SK-N-SH (cell line): ENCODE measurements at regions not wholly inside any gene's neighbourhood (a gene's known extent, or its start where the extent isn't known, plus 50 kb on each side); places are given as distances from the start of the nearest gene placed in this dataset.

Source experiments
- CHD2 ChIP-seq: fragments of 150-350 bp; IDR thresholded peaks from 2 replicates; pipeline ENCODE4 v1.6.1; 2018; ENCODE audit warnings: low read length; ENCODE audit not compliant: partially characterized antibody
- FOXJ3 ChIP-seq: sonication (generic); formaldehyde crosslinking; IDR thresholded peaks from 2 replicates; pipeline ENCODE4 v1.5.1; 2020; ENCODE audit warnings: mild to moderate bottlenecking, missing genetic modification reagents
- JUND ChIP-seq: IDR thresholded peaks from 2 replicates; pipeline ENCODE4 v1.4.0; 2012
- MXI1 ChIP-seq: IDR thresholded peaks from 2 replicates; pipeline ENCODE4 v1.6.1; 2012; ENCODE audit warnings: mild to moderate bottlenecking, low read depth, low read length, improper control_type of control experiment
- POLR2AphosphoS5 ChIP-seq: IDR thresholded peaks from 2 replicates; pipeline ENCODE4 v1.6.1; 2012; ENCODE audit warnings: low read depth, low read length
- RCOR1 ChIP-seq: fragments of 150-350 bp; IDR thresholded peaks from 2 replicates; pipeline ENCODE4 v1.6.1; 2017; ENCODE audit warnings: antibody characterized with exemption, low read length
- SMC3 ChIP-seq: IDR thresholded peaks from 2 replicates; pipeline ENCODE4 v1.6.1; 2012; ENCODE audit warnings: low read depth, low read length, improper control_type of control experiment
- TAF1 ChIP-seq: IDR thresholded peaks from 2 replicates; pipeline ENCODE4 v1.6.1; 2012; ENCODE audit warnings: low read depth, mild to moderate bottlenecking, low read length, moderate library complexity, borderline replicate concordance
- YY1 ChIP-seq: IDR thresholded peaks from 2 replicates; pipeline ENCODE4 v1.4.0; 2012; ENCODE audit warnings: low read depth, mild to moderate bottlenecking
- TF ChIP-seq, protein P1 (sequence below): fragments of 200-600 bp; sonication (generic); IDR thresholded peaks from 2 replicates; pipeline ENCODE4 v1.6.1; 2017; ENCODE audit warnings: antibody characterized with exemption, mild to moderate bottlenecking, moderate library complexity
- TF ChIP-seq, protein P2 (sequence below): IDR thresholded peaks from 2 replicates; pipeline ENCODE4; 2012
- TF ChIP-seq, protein P3 (sequence below): fragments of 150-350 bp; IDR thresholded peaks from 2 replicates; pipeline ENCODE4 v1.6.1; 2017; ENCODE audit warnings: antibody characterized with exemption, low read length, low read depth, borderline replicate concordance
- TF ChIP-seq, protein P4 (sequence below): IDR thresholded peaks from 2 replicates; pipeline ENCODE4 v1.4.0; 2012; ENCODE audit warnings: low read depth, borderline replicate concordance

DNA sequence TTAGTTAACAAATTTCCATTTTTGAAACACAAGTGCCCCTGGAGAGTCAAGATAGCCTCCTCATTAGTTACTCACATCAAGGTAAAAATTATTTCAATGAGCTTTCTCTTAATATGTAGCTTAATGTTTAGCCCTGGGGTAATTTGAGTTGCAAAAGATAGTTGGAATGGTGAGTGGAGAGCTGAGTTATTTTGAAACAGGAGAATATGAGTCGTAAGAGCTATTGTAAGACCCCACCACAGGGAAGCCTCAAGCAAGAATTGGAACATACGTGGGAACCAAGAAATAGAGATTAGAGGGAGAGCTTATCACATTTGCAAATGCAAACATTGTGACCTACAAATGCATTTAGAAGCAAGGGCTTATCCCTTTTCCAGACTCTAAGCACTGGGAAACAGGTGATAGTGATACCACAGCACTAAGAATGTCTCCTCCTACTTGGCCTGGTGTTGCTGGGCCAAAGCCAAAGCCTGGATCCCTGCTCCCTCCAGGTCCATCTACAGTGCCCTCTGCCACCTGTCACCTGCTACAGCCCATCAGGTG, 635.1 kb downstream of the PTPRC start:
- TF ChIP-seq, protein P1, sequence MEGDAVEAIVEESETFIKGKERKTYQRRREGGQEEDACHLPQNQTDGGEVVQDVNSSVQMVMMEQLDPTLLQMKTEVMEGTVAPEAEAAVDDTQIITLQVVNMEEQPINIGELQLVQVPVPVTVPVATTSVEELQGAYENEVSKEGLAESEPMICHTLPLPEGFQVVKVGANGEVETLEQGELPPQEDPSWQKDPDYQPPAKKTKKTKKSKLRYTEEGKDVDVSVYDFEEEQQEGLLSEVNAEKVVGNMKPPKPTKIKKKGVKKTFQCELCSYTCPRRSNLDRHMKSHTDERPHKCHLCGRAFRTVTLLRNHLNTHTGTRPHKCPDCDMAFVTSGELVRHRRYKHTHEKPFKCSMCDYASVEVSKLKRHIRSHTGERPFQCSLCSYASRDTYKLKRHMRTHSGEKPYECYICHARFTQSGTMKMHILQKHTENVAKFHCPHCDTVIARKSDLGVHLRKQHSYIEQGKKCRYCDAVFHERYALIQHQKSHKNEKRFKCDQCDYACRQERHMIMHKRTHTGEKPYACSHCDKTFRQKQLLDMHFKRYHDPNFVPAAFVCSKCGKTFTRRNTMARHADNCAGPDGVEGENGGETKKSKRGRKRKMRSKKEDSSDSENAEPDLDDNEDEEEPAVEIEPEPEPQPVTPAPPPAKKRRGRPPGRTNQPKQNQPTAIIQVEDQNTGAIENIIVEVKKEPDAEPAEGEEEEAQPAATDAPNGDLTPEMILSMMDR, result no peak
- TF ChIP-seq FOXJ3 (CRISPR knock-in tag) (no peak), RCOR1 (no peak), TAF1 (no peak), POLR2AphosphoS5 (no peak), SMC3 (no peak), MXI1 (no peak), JUND (no peak), YY1 (no peak), CHD2 (no peak)
- TF ChIP-seq, protein P2, sequence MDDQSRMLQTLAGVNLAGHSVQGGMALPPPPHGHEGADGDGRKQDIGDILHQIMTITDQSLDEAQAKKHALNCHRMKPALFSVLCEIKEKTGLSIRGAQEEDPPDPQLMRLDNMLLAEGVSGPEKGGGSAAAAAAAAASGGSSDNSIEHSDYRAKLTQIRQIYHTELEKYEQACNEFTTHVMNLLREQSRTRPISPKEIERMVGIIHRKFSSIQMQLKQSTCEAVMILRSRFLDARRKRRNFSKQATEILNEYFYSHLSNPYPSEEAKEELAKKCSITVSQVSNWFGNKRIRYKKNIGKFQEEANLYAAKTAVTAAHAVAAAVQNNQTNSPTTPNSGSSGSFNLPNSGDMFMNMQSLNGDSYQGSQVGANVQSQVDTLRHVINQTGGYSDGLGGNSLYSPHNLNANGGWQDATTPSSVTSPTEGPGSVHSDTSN, result no peak
- TF ChIP-seq, protein P3, sequence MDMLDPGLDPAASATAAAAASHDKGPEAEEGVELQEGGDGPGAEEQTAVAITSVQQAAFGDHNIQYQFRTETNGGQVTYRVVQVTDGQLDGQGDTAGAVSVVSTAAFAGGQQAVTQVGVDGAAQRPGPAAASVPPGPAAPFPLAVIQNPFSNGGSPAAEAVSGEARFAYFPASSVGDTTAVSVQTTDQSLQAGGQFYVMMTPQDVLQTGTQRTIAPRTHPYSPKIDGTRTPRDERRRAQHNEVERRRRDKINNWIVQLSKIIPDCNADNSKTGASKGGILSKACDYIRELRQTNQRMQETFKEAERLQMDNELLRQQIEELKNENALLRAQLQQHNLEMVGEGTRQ, result no peak
- TF ChIP-seq, protein P4, sequence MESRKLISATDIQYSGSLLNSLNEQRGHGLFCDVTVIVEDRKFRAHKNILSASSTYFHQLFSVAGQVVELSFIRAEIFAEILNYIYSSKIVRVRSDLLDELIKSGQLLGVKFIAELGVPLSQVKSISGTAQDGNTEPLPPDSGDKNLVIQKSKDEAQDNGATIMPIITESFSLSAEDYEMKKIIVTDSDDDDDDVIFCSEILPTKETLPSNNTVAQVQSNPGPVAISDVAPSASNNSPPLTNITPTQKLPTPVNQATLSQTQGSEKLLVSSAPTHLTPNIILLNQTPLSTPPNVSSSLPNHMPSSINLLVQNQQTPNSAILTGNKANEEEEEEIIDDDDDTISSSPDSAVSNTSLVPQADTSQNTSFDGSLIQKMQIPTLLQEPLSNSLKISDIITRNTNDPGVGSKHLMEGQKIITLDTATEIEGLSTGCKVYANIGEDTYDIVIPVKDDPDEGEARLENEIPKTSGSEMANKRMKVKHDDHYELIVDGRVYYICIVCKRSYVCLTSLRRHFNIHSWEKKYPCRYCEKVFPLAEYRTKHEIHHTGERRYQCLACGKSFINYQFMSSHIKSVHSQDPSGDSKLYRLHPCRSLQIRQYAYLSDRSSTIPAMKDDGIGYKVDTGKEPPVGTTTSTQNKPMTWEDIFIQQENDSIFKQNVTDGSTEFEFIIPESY, result no peak
